Erythroblast (primary cell): ENCODE measurements at regions not wholly inside any gene's neighbourhood (a gene's known extent, or its start where the extent isn't known, plus 50 kb on each side); places are given as distances from the start of the nearest gene placed in this dataset.

ENCODE experiments used
- GATA1 ChIP-seq: IDR thresholded peaks from 2 replicates; pipeline ENCODE4 v1.6.1; 2011; ENCODE audit warnings: low read depth, mild to moderate bottlenecking, control low read depth, low read length, moderate library complexity
- POLR2A ChIP-seq: IDR thresholded peaks from 2 replicates; pipeline ENCODE4 v1.6.1; 2011; ENCODE audit warnings: mild to moderate bottlenecking, low read length

DNA sequence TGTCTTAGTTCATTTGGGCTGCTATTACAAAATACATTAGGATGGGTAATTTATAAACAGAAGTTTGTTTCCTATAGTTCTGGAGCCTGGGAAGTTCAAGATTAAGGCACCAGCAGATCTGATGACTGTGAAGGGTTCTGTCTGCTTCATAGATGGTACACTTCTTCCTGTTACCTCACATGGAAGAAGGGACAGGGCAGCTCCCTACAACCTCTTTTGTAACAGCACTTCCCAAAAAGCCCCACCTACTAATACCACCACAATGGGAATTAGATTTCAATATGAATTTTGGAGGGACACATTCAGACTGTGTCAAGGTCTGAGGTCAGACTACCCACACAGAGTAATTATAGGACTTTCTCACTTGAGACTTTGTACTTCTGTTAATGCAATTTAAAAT is 260.3 kb downstream of the ARHGAP12 start:
- TF ChIP-seq POLR2A: no peak
- no peak for TF ChIP-seq GATA1
